ENCODE measurements at regions not wholly inside any gene's neighbourhood (a gene's known extent, or its start where the extent isn't known, plus 50 kb on each side); places are given as distances from the start of the nearest gene placed in this dataset.

GRCh38 chr18:10023853-10024570 is 110.2 kb downstream of the VAPA start:
- DNase-seq (ENCODE audit: low read depth in 1 of 2, low spot score in 1 of 2), result no peak
- TF ChIP-seq JUND (IDR thresholded peaks at IDR 0.05; ENCODE audit: low read depth), result no peak

GRCh38 chr18:10025711-10026670 is 112.2 kb downstream of the VAPA start:
- no peak for TF ChIP-seq JUND (IDR thresholded peaks at IDR 0.05; ENCODE audit: low read depth)
- DNase-seq (ENCODE audit: low read depth in 1 of 2, low spot score in 1 of 2), result no peak
- in situ Hi-C loops (cut with HindIII; ENCODE audit: low pct_unique_long_range_greater_than_20kb, low sequenced_read_pairs), result no loop called here

More at GRCh38 chr18:10023853-10024570, 110.2 kb downstream of the VAPA start:
- in situ Hi-C loops (cut with HindIII; ENCODE audit: low pct_unique_long_range_greater_than_20kb, low sequenced_read_pairs), result no loop called here

- in situ Hi-C loops (cut with HindIII; ENCODE audit: low pct_unique_long_range_greater_than_20kb, low sequenced_read_pairs), result no loop called here
- TF ChIP-seq JUND (IDR thresholded peaks at IDR 0.05; ENCODE audit: low read depth), result no peak
- no peak for DNase-seq (ENCODE audit: low read depth in 1 of 2, low spot score in 1 of 2)
These were observed 113.2 kb downstream of the VAPA start for GRCh38 chr18:10027031-10027430.

GRCh38 chr18:10027461-10027860 is 113.6 kb downstream of the VAPA start:
- no peak for TF ChIP-seq JUND (IDR thresholded peaks at IDR 0.05; ENCODE audit: low read depth)
- in situ Hi-C loops (cut with HindIII; ENCODE audit: low pct_unique_long_range_greater_than_20kb, low sequenced_read_pairs), result no loop called here
- DNase-seq (ENCODE audit: low read depth in 1 of 2, low spot score in 1 of 2), result no peak

GRCh38 chr18:10029711-10030110 is 115.9 kb downstream of the VAPA start:
- TF ChIP-seq JUND (IDR thresholded peaks at IDR 0.05; ENCODE audit: low read depth), result no peak
- no peak for DNase-seq (ENCODE audit: low read depth in 1 of 2, low spot score in 1 of 2)
- in situ Hi-C loops (cut with HindIII; ENCODE audit: low pct_unique_long_range_greater_than_20kb, low sequenced_read_pairs), result no loop called here

GRCh38 chr18:10030816-10031541 is 117.2 kb downstream of the VAPA start:
- in situ Hi-C loops (cut with HindIII; ENCODE audit: low pct_unique_long_range_greater_than_20kb, low sequenced_read_pairs), result no loop called here
- DNase-seq (ENCODE audit: low read depth in 1 of 2, low spot score in 1 of 2), result no peak
- no peak for TF ChIP-seq JUND (IDR thresholded peaks at IDR 0.05; ENCODE audit: low read depth)

GRCh38 chr18:10032331-10033015 is 118.7 kb downstream of the VAPA start:
- no peak for DNase-seq (ENCODE audit: low read depth in 1 of 2, low spot score in 1 of 2)
- no peak for TF ChIP-seq JUND (IDR thresholded peaks at IDR 0.05; ENCODE audit: low read depth)
- in situ Hi-C loops (cut with HindIII; ENCODE audit: low pct_unique_long_range_greater_than_20kb, low sequenced_read_pairs), result no loop called here

- TF ChIP-seq JUND (IDR thresholded peaks at IDR 0.05; ENCODE audit: low read depth), result no peak
- no peak for DNase-seq (ENCODE audit: low read depth in 1 of 2, low spot score in 1 of 2)
- in situ Hi-C loops (cut with HindIII; ENCODE audit: low pct_unique_long_range_greater_than_20kb, low sequenced_read_pairs), result no loop called here
These were observed 119.2 kb downstream of the VAPA start for GRCh38 chr18:10033016-10033399.

GRCh38 chr18:10035281-10035991 is 121.6 kb downstream of the VAPA start:
- no peak for TF ChIP-seq JUND (IDR thresholded peaks at IDR 0.05; ENCODE audit: low read depth)
- no peak for DNase-seq (ENCODE audit: low read depth in 1 of 2, low spot score in 1 of 2)
- in situ Hi-C loops (cut with HindIII; ENCODE audit: low pct_unique_long_range_greater_than_20kb, low sequenced_read_pairs), result no loop called here

- in situ Hi-C loops (cut with HindIII; ENCODE audit: low pct_unique_long_range_greater_than_20kb, low sequenced_read_pairs), result no loop called here
- no peak for DNase-seq (ENCODE audit: low read depth in 1 of 2, low spot score in 1 of 2)
- TF ChIP-seq JUND (IDR thresholded peaks at IDR 0.05; ENCODE audit: low read depth), result no peak
These were observed 122.7 kb downstream of the VAPA start for GRCh38 chr18:10036479-10036878.

GRCh38 chr18:10037181-10037580 is 123.4 kb downstream of the VAPA start:
- no peak for DNase-seq (ENCODE audit: low read depth in 1 of 2, low spot score in 1 of 2)
- in situ Hi-C loops (cut with HindIII; ENCODE audit: low pct_unique_long_range_greater_than_20kb, low sequenced_read_pairs), result no loop called here
- TF ChIP-seq JUND (IDR thresholded peaks at IDR 0.05; ENCODE audit: low read depth), result no peak

Data from T47D (cell line).